A673 (cell line): ENCODE measurements at regions not wholly inside any gene's neighbourhood (a gene's known extent, or its start where the extent isn't known, plus 50 kb on each side); places are given as distances from the start of the nearest gene placed in this dataset.

Experiments used
- BruUV-seq: library from RNA; stranded (reverse); fragments of 400-500 nt; replicated peaks from 2 replicates; lab custom pipeline; 2021; lab: Mats Ljungman, UMichigan
- CTCF ChIA-PET: fragments of 300-600 bp; sonication (Branson Sonifier 250); formaldehyde crosslinking; loops from one replicate; lab custom pipeline; 2022; ENCODE audit warnings: antibody characterized with exemption; lab: Charles Lee
- POLR2A ChIA-PET: fragments of 300-600 bp; sonication (Branson Sonifier 250); formaldehyde crosslinking; loops from one replicate; lab custom pipeline; 2022; ENCODE audit warnings: antibody characterized with exemption; ENCODE audit not compliant: low non-redundant PET; lab: Charles Lee
- DNase-seq: peaks from one replicate; pipeline ENCODE4 v3.0.0-alpha.2; 2015; ENCODE audit warnings: low spot score
- H3K27ac ChIP-seq: fragments of 200-600 bp; sonication (generic); 2 replicates; pipeline ENCODE4 v1.5.1; 2016; ENCODE audit warnings: mixed run types, low read depth, mild to moderate bottlenecking, mixed read lengths, antibody characterized with exemption, low read length; ENCODE audit not compliant: poor library complexity, severe bottlenecking
- H3K27me3 ChIP-seq: fragments of 200-600 bp; sonication (generic); replicated peaks from 2 replicates; pipeline ENCODE4 v1.6.1; 2017; ENCODE audit warnings: mixed run types, low read depth, mild to moderate bottlenecking, mixed read lengths, antibody characterized with exemption, low read length; ENCODE audit not compliant: insufficient read depth, poor library complexity
- H3K36me3 ChIP-seq: fragments of 200-600 bp; sonication (generic); 2 replicates; pipeline ENCODE4 v1.6.1; 2016; ENCODE audit warnings: mixed run types, mild to moderate bottlenecking, mixed read lengths, antibody characterized with exemption, low read length; ENCODE audit not compliant: insufficient read depth, poor library complexity, severe bottlenecking
- H3K4me1 ChIP-seq: fragments of 200-600 bp; sonication (generic); 2 replicates; pipeline ENCODE4 v1.6.1; 2017; ENCODE audit warnings: mixed run types, mild to moderate bottlenecking, mixed read lengths, antibody characterized with exemption, low read length; ENCODE audit not compliant: insufficient read depth, poor library complexity, severe bottlenecking
- H3K4me3 ChIP-seq: fragments of 200-600 bp; sonication (generic); 2 replicates; pipeline ENCODE4 v1.5.1; 2016; ENCODE audit warnings: low read depth, mixed run types, mild to moderate bottlenecking, mixed read lengths, low read length; ENCODE audit not compliant: poor library complexity, severe bottlenecking
- H3K9me3 ChIP-seq: fragments of 200-600 bp; sonication (generic); 2 replicates; pipeline ENCODE4 v1.6.1; 2016; ENCODE audit warnings: mixed run types, low read depth, mild to moderate bottlenecking, mixed read lengths, antibody characterized with exemption, low read length; ENCODE audit not compliant: poor library complexity, severe bottlenecking
- CTCF ChIP-seq: fragments of 300-800, 200-600 bp; sonication (generic); conservative IDR thresholded peaks from 2 replicates; pipeline ENCODE4 v1.5.1; 2017; ENCODE audit warnings: low read depth, mild to moderate bottlenecking, antibody characterized with exemption, low read length, moderate library complexity, mixed read lengths
- EZH2 ChIP-seq: fragments of 200-600 bp; sonication (generic); IDR thresholded peaks from 2 replicates; pipeline ENCODE4 v1.6.1; 2017; ENCODE audit warnings: borderline replicate concordance, low read depth, mild to moderate bottlenecking, mixed read lengths, antibody characterized with exemption, low read length; ENCODE audit not compliant: poor library complexity, severe bottlenecking
- intact Hi-C: fragments of 100-400 bp; cut with micrococcal nuclease; formaldehyde crosslinking; loops from one replicate; pipeline ENCODE4 v1.10.0; 2022; ENCODE audit not compliant: unreplicated experiment

- intact Hi-C loops, result no loop called here
- POLR2A ChIA-PET, result no interaction called here
- CTCF ChIA-PET, result no interaction called here
These were observed 70.4 kb upstream of the KCNQ5 start for GRCh38 chr6:72551470-72551869.

GRCh38 chr6:72552938-72553337, 68.9 kb upstream of the KCNQ5 start:
- Histone ChIP-seq H3K36me3 (no peaks in the 10 kb centered on the region), H3K4me1 (peaks cover 12% of the 10 kb centered on the region), H3K27me3 (no peaks in the 10 kb centered on the region), H3K9me3 (no peaks in the 10 kb centered on the region), H3K27ac (no peak overlapping the region), H3K4me3 (no peak overlapping the region)
- no peak for TF ChIP-seq EZH2
- TF ChIP-seq CTCF, result no peak
- ChIA-PET POLR2A (no interaction called here), CTCF (no interaction called here)
- intact Hi-C loops, result no loop called here
- DNase-seq, result peak; percentile 6
- BruUV-seq, result no TSS peak

More at GRCh38 chr6:72551470-72551869, 70.4 kb upstream of the KCNQ5 start:
- DNase-seq, result no peak
- Histone ChIP-seq H3K27ac (no peak overlapping the region), H3K9me3 (no peaks in the 10 kb centered on the region), H3K4me1 (peaks cover 12% of the 10 kb centered on the region), H3K4me3 (no peak overlapping the region), H3K36me3 (no peaks in the 10 kb centered on the region), H3K27me3 (no peaks in the 10 kb centered on the region)
- no peak for TF ChIP-seq CTCF
- TF ChIP-seq EZH2, result no peak
- no TSS peak for BruUV-seq

GRCh38 chr6:72553531-72554511, 68.0 kb upstream of the KCNQ5 start:
- POLR2A ChIA-PET, result no interaction called here
- no peak overlapping the region for H3K4me3 ChIP-seq
- H3K9me3 ChIP-seq, result no peaks in the 10 kb centered on the region
- no TSS peak for BruUV-seq
- TF ChIP-seq EZH2 (no peak), CTCF (no peak)
- no peak overlapping the region for H3K27ac ChIP-seq
- no peaks in the 10 kb centered on the region for H3K36me3 ChIP-seq
- peaks cover 12% of the 10 kb centered on the region for H3K4me1 ChIP-seq
- intact Hi-C loops, result no loop called here
- CTCF ChIA-PET, result no interaction called here
- H3K27me3 ChIP-seq, result no peaks in the 10 kb centered on the region
- peak; percentile 75 for DNase-seq
